MV-4-11 (cell line): ENCODE measurements at regions not wholly inside any gene's neighbourhood (a gene's known extent, or its start where the extent isn't known, plus 50 kb on each side); places are given as distances from the start of the nearest gene placed in this dataset.

ENCODE experiments used
- DNase-seq: peaks from one replicate; lab custom pipeline; 2025; lab: John Stamatoyannopoulos, UW

- DNase-seq, result no peak
Measured at GRCh38 chr16:86889974-86890373, 311.6 kb downstream of the FOXL1 start.

- no peak for DNase-seq
Measured at GRCh38 chr16:86891121-86891520, 312.8 kb downstream of the FOXL1 start.

- no peak for DNase-seq
Measured at GRCh38 chr16:86891631-86892030, 313.3 kb downstream of the FOXL1 start.

- no peak for DNase-seq
Measured at GRCh38 chr16:86892509-86892908, 314.2 kb downstream of the FOXL1 start.

- DNase-seq, result no peak
Measured at GRCh38 chr16:86893506-86893905, 315.2 kb downstream of the FOXL1 start.

GRCh38 chr16:86894029-86894567 lies 315.7 kb downstream of the FOXL1 start:
- no peak for DNase-seq

- DNase-seq, result no peak
Measured at GRCh38 chr16:86894925-86895324, 316.6 kb downstream of the FOXL1 start.

GRCh38 chr16:86895606-86896005 lies 317.3 kb downstream of the FOXL1 start:
- DNase-seq, result no peak

GRCh38 chr16:86896976-86897375 lies 318.6 kb downstream of the FOXL1 start:
- DNase-seq, result no peak

GRCh38 chr16:86897486-86897885 lies 319.1 kb downstream of the FOXL1 start:
- no peak for DNase-seq

- no peak for DNase-seq
Measured at GRCh38 chr16:86898386-86898785, 320.0 kb downstream of the FOXL1 start.

GRCh38 chr16:86899151-86899550 lies 320.8 kb downstream of the FOXL1 start:
- no peak for DNase-seq

GRCh38 chr16:86899757-86900156 lies 321.4 kb downstream of the FOXL1 start:
- DNase-seq, result no peak

- DNase-seq, result no peak
Measured at GRCh38 chr16:86901483-86901882, 323.1 kb downstream of the FOXL1 start.

- DNase-seq, result no peak
Measured at GRCh38 chr16:86902656-86903001, 324.3 kb downstream of the FOXL1 start.

- no peak for DNase-seq
Measured at GRCh38 chr16:86903068-86903467, 324.7 kb downstream of the FOXL1 start.

GRCh38 chr16:86905302-86905701 lies 327.0 kb downstream of the FOXL1 start:
- DNase-seq, result no peak

- DNase-seq, result no peak
Measured at GRCh38 chr16:86906623-86907022, 328.3 kb downstream of the FOXL1 start.

- DNase-seq, result no peak
Measured at GRCh38 chr16:86909359-86910160, 331.2 kb downstream of the FOXL1 start.

- no peak for DNase-seq
Measured at GRCh38 chr16:86910161-86910769, 331.9 kb downstream of the FOXL1 start.

- DNase-seq, result peak; percentile 37
Measured at GRCh38 chr16:86911437-86911958, 333.1 kb downstream of the FOXL1 start.

GRCh38 chr16:86913886-86914285 lies 335.5 kb downstream of the FOXL1 start:
- no peak for DNase-seq
